Kidney epithelial cell (primary cell): ENCODE measurements at regions not wholly inside any gene's neighbourhood (a gene's known extent, or its start where the extent isn't known, plus 50 kb on each side); places are given as distances from the start of the nearest gene placed in this dataset.

Source experiments
- DNase-seq: peaks from one replicate; pipeline ENCODE4 v3.0.0-alpha.2; 2010; ENCODE audit warnings: low read depth
- H3K27me3 ChIP-seq: 2 replicates; pipeline ENCODE4 v1.6.0; 2011; ENCODE audit warnings: low read length; ENCODE audit not compliant: control insufficient read depth, insufficient read depth
- H3K36me3 ChIP-seq: 2 replicates; pipeline ENCODE4 v1.5.1; 2011; ENCODE audit warnings: low read length; ENCODE audit not compliant: control insufficient read depth, insufficient read depth
- H3K4me3 ChIP-seq: 2 replicates; pipeline ENCODE4 v1.5.1; 2011; ENCODE audit warnings: low read depth, mild to moderate bottlenecking, control low read depth, low read length
- TF ChIP-seq, protein P1 (sequence below): IDR thresholded peaks from 2 replicates; pipeline ENCODE4 v1.5.1; 2011; ENCODE audit warnings: mild to moderate bottlenecking, moderate library complexity, low read length, control low read depth, inconsistent platforms; ENCODE audit not compliant: insufficient read depth, poor library complexity, severe bottlenecking

DNA sequence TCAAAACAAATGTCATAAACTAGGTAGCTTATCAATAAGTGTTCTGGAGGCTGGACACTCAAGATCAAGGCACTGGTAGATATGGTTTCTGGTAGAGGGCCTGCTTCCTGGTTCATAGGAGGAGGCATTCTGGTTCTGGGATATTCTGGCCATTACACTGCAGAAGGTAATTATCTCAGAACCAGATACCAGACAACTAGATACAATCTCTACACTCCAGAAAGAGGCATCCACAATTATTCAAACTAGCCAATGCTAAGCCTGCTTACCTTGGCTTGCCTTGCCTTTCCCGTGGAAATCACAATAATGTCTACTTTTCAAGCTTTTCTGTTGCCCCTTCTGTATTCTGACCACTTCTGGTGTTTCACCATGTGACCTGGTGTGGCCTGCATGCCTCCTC is 785.2 kb upstream of the GYPC start:
- no peak overlapping the region for H3K4me3 ChIP-seq
- H3K36me3 ChIP-seq: no peaks in the 10 kb centered on the region
- TF ChIP-seq, protein P1, sequence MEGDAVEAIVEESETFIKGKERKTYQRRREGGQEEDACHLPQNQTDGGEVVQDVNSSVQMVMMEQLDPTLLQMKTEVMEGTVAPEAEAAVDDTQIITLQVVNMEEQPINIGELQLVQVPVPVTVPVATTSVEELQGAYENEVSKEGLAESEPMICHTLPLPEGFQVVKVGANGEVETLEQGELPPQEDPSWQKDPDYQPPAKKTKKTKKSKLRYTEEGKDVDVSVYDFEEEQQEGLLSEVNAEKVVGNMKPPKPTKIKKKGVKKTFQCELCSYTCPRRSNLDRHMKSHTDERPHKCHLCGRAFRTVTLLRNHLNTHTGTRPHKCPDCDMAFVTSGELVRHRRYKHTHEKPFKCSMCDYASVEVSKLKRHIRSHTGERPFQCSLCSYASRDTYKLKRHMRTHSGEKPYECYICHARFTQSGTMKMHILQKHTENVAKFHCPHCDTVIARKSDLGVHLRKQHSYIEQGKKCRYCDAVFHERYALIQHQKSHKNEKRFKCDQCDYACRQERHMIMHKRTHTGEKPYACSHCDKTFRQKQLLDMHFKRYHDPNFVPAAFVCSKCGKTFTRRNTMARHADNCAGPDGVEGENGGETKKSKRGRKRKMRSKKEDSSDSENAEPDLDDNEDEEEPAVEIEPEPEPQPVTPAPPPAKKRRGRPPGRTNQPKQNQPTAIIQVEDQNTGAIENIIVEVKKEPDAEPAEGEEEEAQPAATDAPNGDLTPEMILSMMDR: no peak
- no peak for DNase-seq
- H3K27me3 ChIP-seq: no peaks in the 10 kb centered on the region

GRCh38 chr2:125874564-125874963 is 781.4 kb upstream of the GYPC start:
- TF ChIP-seq, protein P1: no peak
- Histone ChIP-seq H3K27me3 (no peaks in the 10 kb centered on the region), H3K36me3 (no peaks in the 10 kb centered on the region), H3K4me3 (no peak overlapping the region)
- no peak for DNase-seq

GRCh38 chr2:125885340-125885739 is 770.6 kb upstream of the GYPC start:
- Histone ChIP-seq H3K4me3 (no peak overlapping the region), H3K36me3 (no peaks in the 10 kb centered on the region), H3K27me3 (no peaks in the 10 kb centered on the region)
- TF ChIP-seq, protein P1: no peak
- no peak for DNase-seq

GRCh38 chr2:125886153-125886552 is 769.8 kb upstream of the GYPC start:
- TF ChIP-seq, protein P1: no peak
- no peak for DNase-seq
- no peak overlapping the region for H3K4me3 ChIP-seq
- H3K36me3 ChIP-seq: no peaks in the 10 kb centered on the region
- H3K27me3 ChIP-seq: no peaks in the 10 kb centered on the region

- no peak for DNase-seq
- H3K36me3 ChIP-seq: no peaks in the 10 kb centered on the region
- H3K4me3 ChIP-seq: no peak overlapping the region
- TF ChIP-seq, protein P1: no peak
- H3K27me3 ChIP-seq: no peaks in the 10 kb centered on the region
Measured at GRCh38 chr2:125901278-125901677, 754.7 kb upstream of the GYPC start.

DNA sequence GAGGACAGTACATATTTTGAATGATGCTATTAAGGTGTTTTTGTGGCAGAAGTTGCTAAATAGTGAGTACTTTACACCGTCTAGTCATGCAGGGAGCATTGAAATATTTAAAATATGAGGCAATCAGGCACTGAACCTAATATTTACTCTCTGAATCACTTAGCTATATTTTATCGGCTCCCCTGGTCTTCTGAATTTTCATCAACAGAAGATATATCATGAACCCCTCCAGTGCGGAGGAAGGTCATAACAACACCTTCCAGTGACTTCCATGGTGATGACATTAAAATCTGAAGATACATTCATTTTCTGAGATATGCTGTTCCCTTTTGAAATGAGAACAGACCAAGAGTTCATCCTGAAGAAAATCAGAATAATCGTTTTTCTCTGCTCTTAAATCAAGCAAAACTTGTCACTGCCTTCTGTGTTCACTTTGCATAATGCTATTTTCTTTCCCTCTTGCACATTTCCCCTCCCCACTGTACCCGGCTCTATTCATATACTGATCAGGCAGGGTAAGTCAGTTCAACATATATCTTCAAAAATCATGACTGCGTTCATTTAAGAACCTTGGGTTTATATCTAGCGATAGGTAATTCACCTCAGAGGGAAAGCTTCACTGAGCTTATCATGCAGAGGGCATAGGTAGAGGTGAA is 729.9 kb upstream of the GYPC start:
- Histone ChIP-seq H3K27me3 (no peaks in the 10 kb centered on the region), H3K36me3 (no peaks in the 10 kb centered on the region), H3K4me3 (no peak overlapping the region)
- TF ChIP-seq, protein P1: no peak
- no peak for DNase-seq
